Mesothelial cell of epicardium (in vitro differentiated cells): ENCODE measurements at regions not wholly inside any gene's neighbourhood (a gene's known extent, or its start where the extent isn't known, plus 50 kb on each side); places are given as distances from the start of the nearest gene placed in this dataset.

Experiments
- DNase-seq, 2 experiments: peaks; one replicate each; pipeline ENCODE4 v3.0.0; 2021; ENCODE audit warnings: low spot score in 2 of 2; ENCODE audit not compliant: unreplicated experiment in 2 of 2
- H3K27ac Mint-ChIP-seq: 2 replicates; pipeline ENCODE4 v1.8.0; 2021; ENCODE audit warnings: mixed read lengths
- H3K27me3 Mint-ChIP-seq: 2 replicates; pipeline ENCODE4 v1.8.0; 2021; ENCODE audit warnings: low read depth, mixed read lengths
- H3K36me3 Mint-ChIP-seq: 2 replicates; pipeline ENCODE4 v1.8.0; 2021; ENCODE audit warnings: mixed read lengths
- H3K4me1 Mint-ChIP-seq: 2 replicates; pipeline ENCODE4 v1.8.0; 2021; ENCODE audit warnings: mixed read lengths
- H3K4me3 Mint-ChIP-seq: 2 replicates; pipeline ENCODE4 v1.8.0; 2021; ENCODE audit warnings: mild to moderate bottlenecking, moderate library complexity, mixed read lengths
- H3K9me3 Mint-ChIP-seq: 2 replicates; pipeline ENCODE4 v1.8.0; 2021; ENCODE audit warnings: mixed read lengths
- CTCF ChIP-seq: fragments of 200-600 bp; sonication (generic); IDR thresholded peaks from one replicate; pipeline ENCODE4 v1.5.0; 2021; ENCODE audit warnings: antibody characterized with exemption; ENCODE audit not compliant: unreplicated experiment

GRCh38 chr1:228979774-228980173, 244.5 kb downstream of the RHOU start:
- Mint-ChIP-seq H3K27me3 (no peaks in the 10 kb centered on the region), H3K36me3 (no peaks in the 10 kb centered on the region), H3K4me3 (no peak overlapping the region), H3K27ac (no peak overlapping the region), H3K4me1 (peaks cover 38% of the 10 kb centered on the region), H3K9me3 (no peaks in the 10 kb centered on the region)
- no peak for TF ChIP-seq CTCF
- DNase-seq: no peak

GRCh38 chr1:228980232-228980937, 245.1 kb downstream of the RHOU start:
- H3K9me3 Mint-ChIP-seq: no peaks in the 10 kb centered on the region
- H3K4me3 Mint-ChIP-seq: no peak overlapping the region
- H3K27me3 Mint-ChIP-seq: no peaks in the 10 kb centered on the region
- TF ChIP-seq CTCF: no peak
- H3K36me3 Mint-ChIP-seq: no peaks in the 10 kb centered on the region
- no peak for DNase-seq
- H3K27ac Mint-ChIP-seq: no peak overlapping the region
- H3K4me1 Mint-ChIP-seq: peaks cover 36% of the 10 kb centered on the region

GRCh38 chr1:228982637-228983036, 247.4 kb downstream of the RHOU start:
- Mint-ChIP-seq H3K27me3 (no peaks in the 10 kb centered on the region), H3K4me3 (no peak overlapping the region), H3K36me3 (no peaks in the 10 kb centered on the region), H3K9me3 (no peaks in the 10 kb centered on the region), H3K27ac (no peak overlapping the region), H3K4me1 (peaks cover 32% of the 10 kb centered on the region)
- no peak for DNase-seq
- TF ChIP-seq CTCF: no peak

GRCh38 chr1:228983231-228983660, 248.0 kb downstream of the RHOU start:
- DNase-seq: no peak
- Mint-ChIP-seq H3K36me3 (no peaks in the 10 kb centered on the region), H3K27ac (no peak overlapping the region), H3K9me3 (no peaks in the 10 kb centered on the region), H3K4me1 (peaks cover 29% of the 10 kb centered on the region), H3K27me3 (no peaks in the 10 kb centered on the region), H3K4me3 (no peak overlapping the region)
- TF ChIP-seq CTCF: no peak

GRCh38 chr1:228983661-228984060, 248.4 kb downstream of the RHOU start:
- H3K4me1 Mint-ChIP-seq: peaks cover 25% of the 10 kb centered on the region
- H3K9me3 Mint-ChIP-seq: no peaks in the 10 kb centered on the region
- H3K27me3 Mint-ChIP-seq: no peaks in the 10 kb centered on the region
- H3K27ac Mint-ChIP-seq: no peak overlapping the region
- H3K4me3 Mint-ChIP-seq: no peak overlapping the region
- no peaks in the 10 kb centered on the region for H3K36me3 Mint-ChIP-seq
- DNase-seq: no peak
- no peak for TF ChIP-seq CTCF

GRCh38 chr1:228984107-228984506, 248.8 kb downstream of the RHOU start:
- no peak for DNase-seq
- H3K27me3 Mint-ChIP-seq: no peaks in the 10 kb centered on the region
- H3K9me3 Mint-ChIP-seq: no peaks in the 10 kb centered on the region
- H3K36me3 Mint-ChIP-seq: no peaks in the 10 kb centered on the region
- no peak overlapping the region for H3K27ac Mint-ChIP-seq
- no peak for TF ChIP-seq CTCF
- no peak overlapping the region for H3K4me3 Mint-ChIP-seq
- H3K4me1 Mint-ChIP-seq: peaks cover 20% of the 10 kb centered on the region
